ENCODE measurements at regions not wholly inside any gene's neighbourhood (a gene's known extent, or its start where the extent isn't known, plus 50 kb on each side); places are given as distances from the start of the nearest gene placed in this dataset.

GRCh38 chr6:104305206-104305605, 554.5 kb downstream of the HACE1 start:
- TF ChIP-seq CTCF (IDR thresholded peaks at IDR 0.05): no peak
- TF ChIP-seq POLR2AphosphoS5 (IDR thresholded peaks at IDR 0.05): no peak
